GM18505 (cell line): ENCODE measurements at regions not wholly inside any gene's neighbourhood (a gene's known extent, or its start where the extent isn't known, plus 50 kb on each side); places are given as distances from the start of the nearest gene placed in this dataset.

Source experiments
- ATAC-seq: cut with Tn5 transposase; IDR thresholded peaks from one replicate; pipeline ENCODE4 v1.9.1; 2021; ENCODE audit not compliant: unreplicated experiment
- POLR2A ChIP-seq: IDR thresholded peaks from 4 replicates; pipeline ENCODE4 v1.6.1; 2011; ENCODE audit warnings: borderline replicate concordance; ENCODE audit not compliant: insufficient read depth, insufficient read length; ENCODE audit errors: extremely low read depth

DNA sequence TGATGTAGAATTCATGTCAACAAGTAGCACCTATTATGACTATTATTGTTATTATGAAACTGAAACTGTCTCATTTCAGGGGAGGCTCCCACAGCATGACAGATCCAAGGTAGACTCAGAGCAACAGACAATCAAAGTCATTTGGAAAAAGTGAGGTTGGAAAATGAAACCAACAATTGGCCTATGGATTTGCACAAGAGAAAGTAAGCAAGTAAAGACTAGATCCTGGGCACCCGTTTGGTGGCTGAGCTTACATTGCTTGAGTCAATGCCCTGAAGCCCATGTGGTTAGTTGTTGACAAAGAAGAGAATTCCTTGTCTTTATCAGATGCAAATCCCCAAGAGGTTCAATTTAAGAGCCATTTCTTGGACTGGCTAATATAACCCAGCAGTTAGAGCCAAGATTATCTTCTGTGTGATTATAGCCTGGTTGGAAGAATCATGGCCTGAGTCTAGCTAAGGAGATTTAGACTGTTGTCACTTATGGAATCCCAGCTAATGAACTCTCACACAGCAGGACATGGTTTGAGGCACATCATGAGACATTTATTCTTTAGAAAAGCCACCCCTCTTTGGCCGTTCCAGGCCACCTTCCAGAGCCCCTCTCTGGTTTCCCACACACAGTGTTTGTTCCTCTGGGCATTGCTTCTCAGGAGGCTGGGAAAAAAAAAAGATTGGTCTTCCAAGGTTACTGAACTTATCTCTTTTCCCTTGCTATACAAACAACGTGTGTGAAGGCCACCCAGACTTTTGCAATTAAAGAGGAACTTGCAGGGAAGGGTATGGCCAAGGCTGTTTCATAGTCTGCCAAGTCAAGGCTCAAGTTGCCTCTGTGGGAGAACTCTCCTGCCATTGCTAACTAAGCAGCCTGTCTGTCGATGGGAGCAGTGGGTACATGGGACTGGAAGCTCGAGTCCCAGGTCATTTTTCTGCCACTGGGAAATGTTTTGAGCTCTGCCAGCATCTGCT is 399.5 kb downstream of the ENC1 start:
- no peak for TF ChIP-seq POLR2A
- no peak for ATAC-seq

DNA sequence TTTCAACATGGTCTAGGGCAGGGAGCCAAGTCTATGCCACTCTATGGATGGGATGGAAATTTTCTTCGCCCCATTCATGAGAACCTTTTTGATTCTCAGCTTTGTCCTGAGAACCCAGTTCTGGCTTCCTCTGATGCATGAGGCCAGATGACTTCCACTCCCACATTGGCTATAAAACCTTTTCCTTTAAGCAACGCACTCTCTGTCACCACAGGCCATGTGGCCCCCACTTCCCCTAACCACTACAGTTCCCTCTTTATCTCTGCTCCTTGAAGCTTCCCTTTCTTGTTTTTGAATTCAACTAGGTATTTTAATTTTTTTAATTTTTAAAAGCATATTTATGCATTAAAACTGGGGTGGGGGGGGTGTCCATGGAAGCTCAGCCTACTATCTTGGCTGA is 401.3 kb downstream of the ENC1 start:
- TF ChIP-seq POLR2A = no peak
- no peak for ATAC-seq

GRCh38 chr5:74237571-74238145 is 402.9 kb downstream of the ENC1 start:
- no peak for ATAC-seq
- TF ChIP-seq POLR2A = no peak

GRCh38 chr5:74235552-74235951 is 405.0 kb downstream of the ENC1 start:
- no peak for ATAC-seq
- TF ChIP-seq POLR2A = no peak

DNA sequence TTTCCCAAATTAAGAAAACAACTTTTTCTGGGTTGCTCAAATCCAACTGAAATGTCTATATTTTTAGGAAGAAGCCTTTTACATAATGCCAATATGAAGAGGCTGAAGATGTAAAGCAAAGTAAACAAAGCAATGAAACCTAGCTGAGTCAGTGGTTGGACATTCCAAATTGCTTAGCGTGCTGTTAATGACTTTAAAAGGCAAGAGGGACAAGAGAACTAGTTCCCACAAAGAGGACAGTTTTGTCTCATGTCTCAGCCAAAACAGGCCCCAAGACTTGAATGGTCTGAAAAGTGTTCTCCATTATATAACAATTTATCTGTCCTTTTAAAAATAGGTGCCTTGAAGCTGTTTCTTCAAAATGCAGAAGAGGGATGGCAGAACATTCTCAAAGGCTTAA is 407.0 kb downstream of the ENC1 start:
- TF ChIP-seq POLR2A = no peak
- ATAC-seq = no peak

DNA sequence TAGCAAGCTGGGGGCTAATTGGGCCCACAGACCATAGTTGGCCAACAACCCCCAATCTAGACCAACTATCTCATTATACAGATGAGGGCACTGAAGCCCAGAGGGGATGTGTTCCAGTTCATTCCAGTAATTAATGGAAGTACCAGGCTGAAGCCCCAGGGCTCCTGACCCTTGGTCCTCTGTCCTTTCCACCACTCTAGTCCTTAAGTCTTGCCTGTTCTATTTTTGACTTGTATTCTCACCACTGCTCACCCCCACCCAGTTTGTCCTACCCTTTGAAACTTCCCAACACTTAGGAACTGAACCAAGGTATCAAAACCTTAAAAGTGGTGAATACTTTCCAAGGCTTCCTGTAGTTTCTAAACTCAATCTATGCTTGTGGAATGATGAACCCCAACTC is 407.4 kb downstream of the ENC1 start:
- TF ChIP-seq POLR2A = no peak
- no peak for ATAC-seq

DNA sequence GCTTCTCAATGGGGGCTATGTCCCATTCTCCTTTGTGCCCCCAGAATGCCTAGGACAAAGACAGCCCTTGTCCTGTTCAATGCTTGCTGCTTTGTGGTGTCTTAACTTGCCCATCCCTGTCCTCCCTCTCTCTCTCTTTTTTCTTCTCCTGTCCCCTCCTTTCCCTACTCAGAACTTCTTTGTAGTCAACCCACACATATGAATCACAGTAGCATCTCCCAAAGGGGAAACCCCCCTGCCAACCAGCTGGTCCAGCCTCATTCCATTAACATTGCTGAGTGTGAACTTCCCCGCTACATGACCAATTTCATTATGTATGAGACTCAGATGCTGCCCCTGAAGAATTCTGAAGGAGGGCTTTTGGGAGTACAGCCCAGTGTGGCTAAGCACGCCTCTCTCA is 408.3 kb downstream of the ENC1 start:
- no peak for TF ChIP-seq POLR2A
- no peak for ATAC-seq

DNA sequence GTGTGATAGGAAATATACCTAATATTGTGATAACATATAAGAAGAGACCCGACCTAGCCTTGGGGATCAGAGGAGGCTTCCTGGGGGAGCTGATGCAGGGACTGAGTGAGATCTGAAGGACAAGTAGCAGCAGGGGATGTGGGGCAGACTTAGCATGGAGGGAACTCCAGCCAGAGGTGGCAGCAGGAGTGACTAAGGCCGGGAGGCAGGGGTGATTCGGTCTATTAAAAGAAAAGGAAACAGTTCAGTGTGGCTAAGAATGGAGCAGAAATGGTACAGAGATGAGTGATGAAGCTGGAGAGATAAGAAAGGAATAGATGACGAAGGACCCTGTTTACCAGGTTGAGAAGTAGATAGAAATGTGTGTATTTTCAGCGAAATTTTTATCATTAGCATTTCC is 408.8 kb downstream of the ENC1 start:
- ATAC-seq = no peak
- no peak for TF ChIP-seq POLR2A

DNA sequence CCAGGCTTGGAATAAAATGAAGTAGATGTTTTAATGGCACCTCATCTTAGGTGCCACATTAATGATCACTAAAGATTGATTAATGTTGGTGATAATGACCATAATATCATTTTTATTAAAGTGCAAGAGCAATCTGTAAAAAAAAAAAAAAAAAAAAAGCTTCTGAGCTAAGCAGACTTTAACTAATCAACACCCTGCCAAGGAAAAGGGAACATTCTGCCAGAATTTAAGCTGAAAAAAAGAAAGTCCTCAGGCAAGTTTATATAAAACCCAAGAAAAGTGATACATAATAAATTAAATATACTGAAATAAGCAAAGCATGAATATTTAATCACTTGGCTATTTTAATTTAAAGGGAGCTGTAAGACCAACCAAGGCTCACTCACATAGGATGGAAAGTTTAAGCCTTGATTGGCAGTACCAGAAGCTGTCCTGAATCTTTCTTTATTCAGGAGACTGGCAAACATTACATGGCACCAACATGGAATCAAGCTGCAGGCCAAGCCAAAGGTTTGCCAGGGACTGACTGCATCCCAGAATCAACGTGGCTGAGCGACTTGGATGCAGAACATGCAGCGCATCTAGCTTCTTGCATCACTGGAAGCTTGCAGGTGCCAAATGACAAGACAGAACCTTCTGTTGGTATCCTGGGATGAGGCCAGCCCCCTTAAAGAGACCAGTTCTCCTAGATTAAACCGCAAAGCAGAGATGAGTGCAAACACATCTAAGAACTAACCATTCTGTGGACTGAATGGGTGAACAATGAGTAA is 413.6 kb downstream of the ENC1 start:
- ATAC-seq = no peak
- no peak for TF ChIP-seq POLR2A

DNA sequence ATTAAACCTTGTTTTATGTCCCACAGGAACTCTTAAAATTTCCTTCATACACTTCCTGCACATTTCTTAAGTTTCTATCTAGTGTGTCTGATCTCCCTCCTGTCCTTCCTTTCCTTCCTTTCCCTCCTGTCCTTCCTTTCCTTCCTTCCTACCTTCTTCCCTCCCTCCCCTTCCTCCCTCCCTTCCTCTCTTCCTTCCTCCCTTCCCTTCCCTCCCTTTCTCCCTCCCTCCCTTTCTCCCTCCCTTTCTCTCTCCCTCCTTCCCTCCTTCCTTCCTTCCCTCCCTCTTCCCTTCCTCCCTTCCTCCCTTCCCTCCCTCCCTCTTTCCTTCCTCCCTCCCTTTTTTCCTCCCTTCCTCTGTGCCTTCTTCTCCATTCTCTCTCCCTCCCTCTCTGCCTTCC is 414.9 kb downstream of the ENC1 start:
- no peak for ATAC-seq
- no peak for TF ChIP-seq POLR2A

DNA sequence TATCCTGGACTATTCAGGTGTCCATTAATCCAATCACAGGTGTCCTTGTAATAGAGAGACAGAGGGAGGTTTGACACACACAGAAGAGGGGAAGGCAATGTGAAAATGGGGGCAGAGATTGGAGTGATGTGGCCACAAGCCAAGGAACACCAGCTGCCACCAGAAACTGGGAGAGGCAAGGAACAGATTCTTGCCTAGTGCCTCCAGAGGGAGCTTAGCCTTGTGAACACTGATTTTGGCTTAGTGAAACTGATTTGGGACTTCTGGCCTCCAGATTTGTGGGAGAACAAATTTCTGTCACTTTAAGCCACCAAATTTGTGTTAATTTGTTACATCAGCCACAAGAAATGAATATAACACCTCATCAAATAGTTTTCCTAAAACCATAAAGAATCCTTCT is 416.2 kb downstream of the ENC1 start:
- no peak for ATAC-seq
- TF ChIP-seq POLR2A = no peak

GRCh38 chr5:74222806-74223205 is 417.7 kb downstream of the ENC1 start:
- no peak for ATAC-seq
- TF ChIP-seq POLR2A = no peak

GRCh38 chr5:74221413-74221812 is 419.1 kb downstream of the ENC1 start:
- no peak for ATAC-seq
- no peak for TF ChIP-seq POLR2A
